ENCODE measurements at regions not wholly inside any gene's neighbourhood (a gene's known extent, or its start where the extent isn't known, plus 50 kb on each side); places are given as distances from the start of the nearest gene placed in this dataset.

GRCh38 chr10:10564081-10564794, 453.4 kb upstream of the CELF2 start:
- TF ChIP-seq CTCF (IDR thresholded peaks at IDR 0.05; ENCODE audit: low read depth, low read length): no peak
- Histone ChIP-seq H3K9me3 (ENCODE audit: control insufficient read depth, insufficient read depth, low read length) (no peaks in the 10 kb centered on the region), H3K27me3 (ENCODE audit: control insufficient read depth, insufficient read depth, low read length) (no peaks in the 10 kb centered on the region), H3K4me3 (ENCODE audit: low read depth, low read length) (no peak overlapping the region), H3K27ac (ENCODE audit: low read depth, low read length) (no peak overlapping the region)
- ChIA-PET CTCF (no interaction called here), POLR2A (no interaction called here)
- no peak for DNase-seq (ENCODE audit: low read depth, low spot score)

GRCh38 chr10:10576937-10577336, 440.7 kb upstream of the CELF2 start:
- CTCF ChIA-PET: no interaction called here
- no peak for TF ChIP-seq CTCF (IDR thresholded peaks at IDR 0.05; ENCODE audit: low read depth, low read length)
- no peaks in the 10 kb centered on the region for H3K9me3 ChIP-seq (ENCODE audit: control insufficient read depth, insufficient read depth, low read length)
- POLR2A ChIA-PET: no interaction called here
- H3K27ac ChIP-seq (ENCODE audit: low read depth, low read length): no peak overlapping the region
- no peak overlapping the region for H3K4me3 ChIP-seq (ENCODE audit: low read depth, low read length)
- no peak for DNase-seq (ENCODE audit: low read depth, low spot score)
- H3K27me3 ChIP-seq (ENCODE audit: control insufficient read depth, insufficient read depth, low read length): no peaks in the 10 kb centered on the region

- ChIA-PET POLR2A (no interaction called here), CTCF (interaction anchor here (0.7 kb wide), 1 partner anchor 1237 kb away, joined by 3 read pairs; no protein-coding TSS in a partner anchor)
- DNase-seq (ENCODE audit: low read depth, low spot score): no peak
- H3K4me3 ChIP-seq (ENCODE audit: low read depth, low read length): no peak overlapping the region
- no peak for TF ChIP-seq CTCF (IDR thresholded peaks at IDR 0.05; ENCODE audit: low read depth, low read length)
- no peaks in the 10 kb centered on the region for H3K9me3 ChIP-seq (ENCODE audit: control insufficient read depth, insufficient read depth, low read length)
- H3K27ac ChIP-seq (ENCODE audit: low read depth, low read length): no peak overlapping the region
- no peaks in the 10 kb centered on the region for H3K27me3 ChIP-seq (ENCODE audit: control insufficient read depth, insufficient read depth, low read length)
These were observed 438.0 kb upstream of the CELF2 start for GRCh38 chr10:10579709-10580108.

GRCh38 chr10:10584161-10584560, 433.5 kb upstream of the CELF2 start:
- ChIA-PET CTCF (no interaction called here), POLR2A (no interaction called here)
- H3K27me3 ChIP-seq (ENCODE audit: control insufficient read depth, insufficient read depth, low read length): no peaks in the 10 kb centered on the region
- no peak for TF ChIP-seq CTCF (IDR thresholded peaks at IDR 0.05; ENCODE audit: low read depth, low read length)
- H3K9me3 ChIP-seq (ENCODE audit: control insufficient read depth, insufficient read depth, low read length): no peaks in the 10 kb centered on the region
- no peak for DNase-seq (ENCODE audit: low read depth, low spot score)
- H3K27ac ChIP-seq (ENCODE audit: low read depth, low read length): no peak overlapping the region
- no peak overlapping the region for H3K4me3 ChIP-seq (ENCODE audit: low read depth, low read length)

- Histone ChIP-seq H3K27me3 (ENCODE audit: control insufficient read depth, insufficient read depth, low read length) (no peaks in the 10 kb centered on the region), H3K27ac (ENCODE audit: low read depth, low read length) (no peak overlapping the region), H3K9me3 (ENCODE audit: control insufficient read depth, insufficient read depth, low read length) (no peaks in the 10 kb centered on the region), H3K4me3 (ENCODE audit: low read depth, low read length) (no peak overlapping the region)
- ChIA-PET POLR2A (no interaction called here), CTCF (interaction anchor here (0.5 kb wide), 2 partner anchors 33 to 228 kb away, joined by 3 to 6 read pairs; no protein-coding TSS in a partner anchor)
- TF ChIP-seq CTCF (IDR thresholded peaks at IDR 0.05; ENCODE audit: low read depth, low read length): no peak
- no peak for DNase-seq (ENCODE audit: low read depth, low spot score)
These were observed 429.8 kb upstream of the CELF2 start for GRCh38 chr10:10587744-10588393.

Data from AG04450 (cell line).